ENCODE measurements at regions not wholly inside any gene's neighbourhood (a gene's known extent, or its start where the extent isn't known, plus 50 kb on each side); places are given as distances from the start of the nearest gene placed in this dataset.

- no peak for DNase-seq
Measured at GRCh38 chr16:26992666-26993349, 73.9 kb upstream of the C16orf82 start.

GRCh38 chr16:26993511-26993910, 73.2 kb upstream of the C16orf82 start:
- no peak for DNase-seq

DNA sequence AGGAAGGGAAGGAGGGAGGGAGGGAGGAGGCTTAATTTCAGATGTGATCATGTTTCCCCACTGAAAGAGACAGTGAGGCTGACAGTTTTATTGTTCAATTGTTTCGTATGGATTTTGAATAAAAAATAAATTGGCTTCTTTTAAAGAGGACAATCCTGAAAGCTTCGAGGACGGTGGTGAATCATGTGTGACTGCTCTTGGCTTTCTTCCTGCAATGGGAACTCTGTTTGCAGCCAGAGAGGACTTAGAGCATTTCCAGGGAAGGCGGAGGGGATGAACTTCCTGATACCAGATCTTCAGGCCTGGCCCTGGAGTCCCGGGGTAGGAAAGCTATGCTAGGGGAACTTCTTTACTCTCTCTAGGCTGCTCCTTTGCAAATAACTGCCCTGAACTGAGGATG, 72.8 kb upstream of the C16orf82 start:
- no peak for DNase-seq

GRCh38 chr16:26995522-26995921, 71.2 kb upstream of the C16orf82 start:
- no peak for DNase-seq

DNA sequence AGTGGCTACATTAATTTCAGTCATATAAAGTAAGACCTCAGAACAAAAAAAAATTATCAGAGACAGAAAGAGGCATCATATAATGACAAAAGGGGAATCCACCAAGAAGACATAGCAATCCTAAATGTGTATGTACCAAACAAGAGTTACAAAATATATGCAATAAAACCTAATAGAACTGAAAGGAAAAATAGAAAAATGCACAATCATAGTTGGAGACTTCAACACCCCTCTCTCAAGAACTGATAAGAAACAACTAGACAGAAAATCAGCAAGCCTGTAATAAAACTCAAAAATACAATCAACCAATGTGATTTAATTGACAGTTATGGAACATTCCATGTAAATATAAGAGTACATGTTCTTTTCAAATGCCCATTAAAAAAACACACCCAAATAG, 61.3 kb upstream of the C16orf82 start:
- no peak for DNase-seq
